Fibroblast of peridontal ligament (primary cell): ENCODE measurements at regions not wholly inside any gene's neighbourhood (a gene's known extent, or its start where the extent isn't known, plus 50 kb on each side); places are given as distances from the start of the nearest gene placed in this dataset.

ENCODE experiments used
- DNase-seq: peaks from one replicate; pipeline ENCODE4 v3.0.0-alpha.2; 2010; ENCODE audit errors: extremely low read depth

DNA sequence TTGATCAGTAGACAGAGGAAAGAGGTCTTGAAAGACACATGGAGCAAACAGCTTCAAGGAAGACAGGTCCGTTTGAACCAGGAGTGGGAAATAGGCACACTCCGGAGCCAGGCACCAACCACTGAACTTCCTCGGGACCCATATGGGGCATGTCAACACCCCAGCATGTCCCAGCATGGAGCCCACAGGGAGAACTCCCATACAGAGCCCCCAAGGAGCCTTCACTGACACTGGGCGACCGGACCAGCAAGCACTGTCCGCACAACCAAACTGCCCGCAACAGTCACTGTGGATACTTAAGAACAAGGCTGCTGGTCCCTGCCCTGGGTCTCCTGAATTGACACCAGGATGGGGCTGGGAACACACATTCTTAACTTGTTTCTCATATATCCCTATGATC is 286.2 kb upstream of the SALL3 start:
- DNase-seq, result no peak

DNA sequence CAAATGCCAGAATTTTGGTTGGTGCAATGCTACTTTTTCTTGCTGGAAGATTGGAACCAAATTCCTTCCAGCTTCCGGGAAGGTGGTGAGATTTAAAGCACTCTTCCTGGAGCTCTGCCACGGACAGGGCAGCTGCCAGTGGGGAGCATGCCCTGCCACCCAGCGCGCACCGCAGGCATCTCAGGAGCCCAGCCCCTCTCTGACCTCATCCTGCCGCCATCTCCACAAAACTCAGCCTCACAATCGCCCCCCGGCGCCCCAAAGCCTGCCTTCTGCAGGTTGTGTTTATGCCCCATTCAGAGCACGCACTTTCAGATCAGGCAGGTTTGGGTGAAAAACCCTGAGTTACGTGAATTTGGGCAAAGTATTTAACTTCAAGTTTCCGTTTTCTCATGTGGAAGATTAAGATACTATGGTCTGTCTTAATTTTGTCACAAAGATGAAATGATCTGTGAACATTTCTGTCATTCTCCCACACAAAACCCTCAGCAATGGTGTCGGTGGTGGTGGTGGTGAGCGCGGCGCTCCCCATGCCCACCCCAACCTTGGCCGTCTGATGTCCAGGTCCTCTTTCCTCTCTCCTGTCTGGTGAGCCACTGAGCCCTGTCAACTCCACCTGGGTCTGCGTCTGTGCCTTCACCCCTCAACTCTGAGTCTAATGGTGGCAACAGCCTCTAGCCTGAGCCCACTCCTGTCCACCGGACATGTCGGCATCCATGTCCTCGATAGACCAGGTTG is 282.8 kb upstream of the SALL3 start:
- DNase-seq, result no peak

DNA sequence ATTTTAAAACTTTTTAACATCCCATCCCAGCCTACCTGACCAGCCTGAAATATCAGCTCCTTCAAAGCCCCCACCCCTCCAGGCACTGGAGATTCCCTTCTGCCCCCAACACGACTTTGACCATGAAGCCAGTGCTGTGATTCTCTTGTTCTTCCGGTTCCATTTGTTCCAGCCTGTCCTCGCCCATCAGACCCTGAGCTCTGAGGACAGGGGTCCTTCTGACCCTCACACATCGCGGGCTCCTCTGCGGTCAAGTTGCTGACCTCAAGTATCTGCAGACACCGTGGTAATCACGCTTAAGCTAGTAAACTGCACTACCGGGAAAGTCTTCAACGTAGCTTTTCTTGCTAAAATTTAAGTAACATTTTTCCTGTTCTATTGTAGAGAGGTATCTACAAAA is 282.2 kb upstream of the SALL3 start:
- no peak for DNase-seq

DNA sequence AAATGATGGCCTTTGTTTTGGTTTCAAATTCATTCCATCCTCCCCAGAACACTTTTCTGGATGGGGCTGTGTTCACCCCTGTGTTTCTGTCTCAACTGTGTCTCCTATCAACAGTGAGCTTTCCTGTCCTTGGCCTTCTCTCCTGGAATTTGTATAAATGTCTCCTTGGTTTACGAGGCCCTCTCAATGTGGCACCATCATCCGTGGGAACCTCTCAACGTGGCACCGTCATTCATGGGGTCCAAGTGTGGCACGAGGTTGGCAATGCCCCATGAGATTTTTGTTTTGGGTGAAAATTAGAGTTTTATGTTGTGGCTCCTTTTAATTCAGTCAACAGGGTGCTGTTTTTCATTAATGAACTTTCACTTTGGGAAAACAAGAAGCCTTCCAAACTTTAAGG is 280.7 kb upstream of the SALL3 start:
- DNase-seq, result no peak

DNA sequence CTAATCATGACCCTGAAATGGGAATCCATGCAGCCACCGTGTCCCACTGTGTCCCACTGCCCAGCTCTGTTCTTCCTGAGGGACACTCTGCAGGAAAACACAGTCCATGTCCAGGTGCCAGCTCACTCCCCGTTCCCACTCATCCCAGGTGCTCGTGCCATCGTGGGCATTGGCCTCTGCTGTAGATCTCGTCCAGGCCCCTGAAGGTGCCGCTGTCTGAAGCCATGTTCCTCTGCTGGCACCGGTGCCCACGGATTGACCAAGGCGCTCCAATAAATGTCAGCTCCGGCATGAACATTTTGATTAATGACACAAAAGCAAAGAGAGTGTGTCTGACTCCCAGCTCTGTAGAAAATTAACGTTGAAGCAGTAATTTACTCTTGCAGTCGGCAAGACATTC is 280.1 kb upstream of the SALL3 start:
- DNase-seq, result no peak

DNA sequence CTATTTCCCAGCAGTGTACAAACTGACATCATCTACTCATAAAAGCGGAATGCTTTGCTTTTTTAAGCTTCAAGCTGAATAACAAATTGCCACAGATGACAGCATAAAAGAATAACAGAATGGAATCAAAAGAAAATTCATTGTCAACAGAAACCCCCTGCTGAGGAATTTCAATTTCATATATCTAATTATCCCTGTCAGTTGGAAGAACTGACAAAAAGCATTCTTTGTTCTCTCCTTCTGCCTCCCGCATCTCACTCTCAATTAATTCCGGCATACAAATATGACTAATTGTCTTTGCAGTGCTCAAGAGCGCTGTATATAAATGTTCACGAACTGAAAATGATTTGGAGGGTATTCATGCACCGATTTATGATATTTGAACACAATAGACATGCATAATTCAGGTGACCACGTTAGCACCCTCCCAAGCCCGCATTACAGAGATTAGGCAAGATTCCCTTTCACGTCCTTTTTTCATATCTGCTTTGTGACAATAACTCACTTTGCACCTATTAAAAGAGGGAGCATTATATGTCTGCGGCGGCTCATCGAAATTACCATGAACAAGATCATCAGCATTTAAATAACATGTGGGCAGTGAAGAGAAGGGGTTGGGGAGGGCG is 277.7 kb upstream of the SALL3 start:
- DNase-seq, result no peak

DNA sequence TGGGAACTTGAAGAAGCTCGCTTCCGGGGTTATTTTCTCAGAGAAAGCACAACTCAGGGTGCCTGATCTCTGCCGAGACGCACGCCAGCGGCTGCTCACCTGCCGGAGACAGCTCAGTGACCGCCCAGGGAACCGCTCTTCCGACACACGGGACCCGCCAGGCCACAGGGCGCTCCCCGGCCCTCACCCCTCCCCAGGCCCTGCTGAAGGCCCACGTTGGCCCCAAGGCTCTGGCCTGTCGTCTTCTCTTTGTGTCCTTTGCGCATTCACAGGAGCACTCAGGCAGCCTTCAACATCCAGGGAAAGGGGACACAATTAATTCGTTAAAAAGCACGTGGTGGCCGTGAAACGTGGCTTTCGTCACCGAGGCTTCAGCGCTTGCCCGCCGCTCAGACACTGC is 276.3 kb upstream of the SALL3 start:
- DNase-seq, result no peak

DNA sequence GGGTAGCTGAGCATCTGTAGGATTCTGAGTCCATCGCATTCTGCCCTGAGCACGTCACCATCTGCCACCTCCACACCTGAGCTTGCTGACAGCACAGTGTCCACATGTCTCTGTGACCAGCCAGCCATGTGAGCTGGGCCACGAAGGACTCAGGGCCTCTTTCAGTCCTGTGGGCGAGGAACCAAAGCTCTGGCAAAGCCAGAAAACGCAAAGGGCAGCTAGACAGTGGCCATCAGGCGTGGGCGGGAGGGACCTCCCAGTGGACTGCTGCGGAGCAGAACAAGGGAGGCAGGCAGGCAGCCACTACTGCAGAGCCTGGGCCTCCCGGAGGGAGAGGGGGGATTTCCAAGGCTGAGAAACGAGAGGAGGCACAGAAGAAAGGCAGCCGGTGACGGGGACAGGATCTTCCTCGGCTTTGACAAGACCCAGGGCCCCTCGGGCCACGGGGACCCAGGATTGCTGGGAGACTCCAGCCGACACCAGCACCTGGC is 274.6 kb upstream of the SALL3 start:
- no peak for DNase-seq

DNA sequence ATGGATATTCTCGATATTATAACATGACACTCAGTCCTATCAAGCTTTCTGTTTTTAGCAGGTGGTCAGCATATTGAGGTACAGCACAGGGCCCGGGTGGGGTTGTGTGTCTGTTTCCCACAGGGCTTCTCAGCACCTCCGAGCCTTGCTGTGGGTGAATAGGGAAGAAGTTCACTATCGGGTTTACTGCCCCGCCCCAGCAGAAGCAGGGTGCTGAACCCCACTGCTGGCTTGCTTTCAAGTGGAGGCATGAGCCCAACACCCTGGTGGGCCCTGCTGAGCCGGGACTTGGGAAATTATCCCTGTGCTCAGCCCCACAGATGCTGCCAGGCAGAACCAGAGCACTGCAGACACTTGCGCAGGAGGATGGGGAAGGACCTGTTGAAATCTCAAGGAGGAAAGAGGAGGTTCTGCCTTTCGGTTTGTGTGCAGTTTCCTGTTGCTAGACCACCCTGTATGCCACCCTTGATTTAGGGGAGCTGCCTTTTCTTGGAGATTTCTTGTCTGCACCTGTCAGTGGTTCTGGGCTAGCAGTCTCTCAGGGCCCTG is 270.3 kb upstream of the SALL3 start:
- DNase-seq, result no peak

DNA sequence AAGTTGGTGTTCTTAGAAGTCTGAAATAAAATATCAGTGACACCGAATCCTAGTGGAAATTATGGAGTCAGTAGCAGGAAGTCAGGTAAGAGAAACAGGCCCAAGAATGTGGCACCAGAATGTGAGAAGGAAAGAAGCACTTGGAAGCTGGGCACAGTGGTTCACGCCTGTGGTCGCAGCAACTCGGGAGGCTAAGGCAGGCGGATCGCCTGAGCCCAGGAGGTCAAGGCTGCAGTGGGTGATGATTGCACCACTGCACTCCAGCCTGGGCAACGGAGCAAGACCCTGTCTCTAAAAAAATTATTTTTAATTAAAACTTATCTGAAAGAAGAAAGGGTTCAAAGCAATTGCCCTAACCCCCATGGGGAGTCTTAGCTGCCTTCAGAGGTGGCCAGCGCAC is 268.3 kb upstream of the SALL3 start:
- DNase-seq, result no peak

DNA sequence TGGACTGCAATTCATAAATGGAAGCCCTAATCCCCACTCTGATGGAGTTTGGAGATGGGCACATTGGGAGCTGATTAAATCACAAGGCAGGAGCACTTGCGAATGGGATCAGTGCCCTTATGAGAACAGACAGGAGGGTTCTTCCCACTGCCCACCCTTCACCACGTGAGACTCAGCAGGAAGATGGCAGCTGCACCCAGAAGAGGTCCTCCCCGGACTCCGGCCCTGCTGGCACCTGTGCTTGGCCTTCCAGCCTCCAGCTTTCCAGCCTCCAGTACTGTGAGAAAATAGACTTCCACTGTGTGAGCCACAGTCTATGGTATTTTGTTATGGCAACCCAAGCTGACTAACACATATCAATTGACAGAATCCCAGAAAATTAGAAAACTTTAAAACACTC is 267.6 kb upstream of the SALL3 start:
- DNase-seq, result no peak

DNA sequence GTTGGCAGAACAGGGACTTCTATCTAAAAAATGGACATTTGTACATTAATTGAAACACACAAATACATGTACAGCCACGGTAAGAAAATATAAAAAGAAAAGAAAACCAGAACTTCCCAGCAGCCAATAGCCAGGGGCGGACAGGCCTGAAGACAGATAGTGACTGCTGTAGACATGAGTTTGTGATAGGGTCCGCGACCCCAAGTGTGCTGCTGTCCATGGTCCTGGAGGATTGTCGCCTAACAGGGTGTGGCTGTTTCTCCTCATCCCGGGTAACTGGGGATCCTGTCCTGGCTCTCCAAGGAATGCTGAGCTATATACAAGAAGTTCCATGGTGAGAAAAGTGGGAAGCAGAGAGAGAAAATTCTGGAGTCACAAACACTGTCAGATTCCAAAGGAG is 266.5 kb upstream of the SALL3 start:
- no peak for DNase-seq

DNA sequence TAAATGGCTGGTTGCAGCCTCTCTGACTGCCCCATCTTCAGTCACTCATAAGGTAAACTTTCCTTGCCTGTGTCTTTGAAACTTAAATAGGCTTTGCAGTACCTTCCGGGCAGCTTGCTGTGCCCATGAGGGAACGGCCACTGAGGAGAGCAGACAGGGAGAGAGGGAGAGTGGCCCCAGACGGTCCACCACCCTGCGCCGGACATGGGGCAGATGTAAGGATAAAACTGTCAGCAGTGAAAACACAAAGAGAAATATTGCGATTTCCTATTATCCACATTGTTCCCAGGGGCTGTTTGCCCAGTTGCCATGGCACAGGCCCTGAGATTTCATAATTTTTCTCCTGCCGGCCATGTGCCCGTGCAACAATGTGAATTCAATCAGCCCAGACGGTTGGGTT is 265.9 kb upstream of the SALL3 start:
- no peak for DNase-seq

DNA sequence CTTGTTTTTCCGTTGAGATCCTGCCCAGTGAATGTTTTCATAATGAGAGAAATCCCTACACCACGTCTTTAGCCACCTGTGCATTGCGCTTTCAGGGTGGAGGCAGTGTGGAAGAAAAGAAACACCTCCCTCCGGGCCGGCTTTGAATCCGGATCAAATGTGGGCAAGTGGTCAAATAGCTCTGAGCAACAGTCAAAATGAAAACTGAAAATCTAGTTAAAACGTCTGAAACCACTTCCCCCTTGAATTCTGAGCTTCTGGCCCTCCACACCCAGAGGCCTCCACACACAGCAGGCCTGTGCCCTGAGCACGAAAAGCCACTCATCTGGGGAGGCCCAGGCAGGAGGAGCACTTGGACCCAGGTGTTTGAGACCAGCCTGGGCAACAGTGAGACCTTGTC is 263.6 kb upstream of the SALL3 start:
- no peak for DNase-seq

DNA sequence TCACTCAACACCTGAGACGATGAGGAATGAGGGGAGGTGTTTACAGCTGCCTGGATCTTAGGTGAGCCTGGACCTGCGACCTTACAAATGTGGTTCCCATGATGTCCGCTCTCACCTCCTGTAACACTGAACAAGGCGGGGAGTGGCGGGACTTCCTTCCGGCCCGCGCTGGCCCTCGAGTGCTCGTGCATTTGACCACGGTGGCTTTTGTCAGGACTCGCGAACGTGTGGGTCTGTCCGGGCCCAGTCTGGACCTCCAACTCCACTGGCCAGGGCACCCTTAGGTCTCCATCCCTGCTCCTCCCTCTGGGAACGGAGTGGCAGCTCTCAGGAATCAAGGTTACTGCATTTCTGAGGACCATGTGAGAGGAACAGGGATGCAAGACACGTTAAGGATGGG is 263.0 kb upstream of the SALL3 start:
- no peak for DNase-seq

DNA sequence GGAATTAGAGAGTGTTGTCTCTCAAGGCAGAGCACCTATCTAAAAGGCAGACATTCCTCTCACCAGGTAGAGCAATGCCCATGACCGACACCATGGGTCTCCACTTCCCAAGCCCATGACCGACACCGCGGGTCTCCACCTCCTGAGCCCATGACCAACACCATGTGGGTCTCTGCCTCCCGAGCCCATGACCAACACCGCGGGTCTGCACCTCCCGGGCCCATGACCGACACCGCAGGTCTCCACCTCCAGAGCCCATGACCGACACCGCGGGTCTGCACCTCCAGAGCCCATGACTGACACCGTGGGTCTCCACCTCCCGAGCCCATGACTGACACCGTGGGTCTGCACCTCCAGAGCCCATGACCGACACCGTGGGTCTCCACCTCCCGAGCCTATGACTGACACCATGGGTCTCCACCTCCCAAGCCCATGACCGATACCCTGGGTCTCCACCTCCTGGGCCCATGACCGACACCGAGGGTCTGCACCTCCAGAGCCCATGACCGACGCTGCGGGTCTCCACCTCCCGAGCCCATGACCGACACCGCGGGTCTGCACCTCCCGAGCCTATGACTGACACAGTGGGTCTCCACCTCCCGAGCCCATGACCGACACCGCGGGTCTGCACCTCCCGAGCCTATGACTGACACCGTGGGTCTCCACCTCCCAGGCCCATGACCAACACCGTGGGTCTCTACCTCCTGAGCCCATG is 262.4 kb upstream of the SALL3 start:
- DNase-seq, result no peak

DNA sequence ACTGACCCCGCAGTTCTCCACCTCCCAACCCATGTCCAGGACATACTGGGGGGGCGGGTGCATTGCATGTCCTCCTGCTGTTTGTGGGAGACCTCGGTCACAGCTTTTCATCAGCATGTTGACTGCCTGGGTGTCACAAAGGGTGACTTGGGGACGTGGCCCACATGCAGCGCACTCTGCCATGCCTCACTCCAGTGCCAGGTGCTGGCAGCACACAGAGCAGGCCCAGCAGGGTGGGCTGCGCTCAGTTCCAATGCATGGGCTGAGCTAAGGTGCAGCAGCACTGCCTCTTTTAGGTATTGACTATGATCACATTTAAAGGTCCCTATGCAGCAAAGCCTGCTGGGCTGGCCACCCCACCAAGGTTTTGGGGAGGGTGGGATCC is 261.9 kb upstream of the SALL3 start:
- DNase-seq, result no peak

DNA sequence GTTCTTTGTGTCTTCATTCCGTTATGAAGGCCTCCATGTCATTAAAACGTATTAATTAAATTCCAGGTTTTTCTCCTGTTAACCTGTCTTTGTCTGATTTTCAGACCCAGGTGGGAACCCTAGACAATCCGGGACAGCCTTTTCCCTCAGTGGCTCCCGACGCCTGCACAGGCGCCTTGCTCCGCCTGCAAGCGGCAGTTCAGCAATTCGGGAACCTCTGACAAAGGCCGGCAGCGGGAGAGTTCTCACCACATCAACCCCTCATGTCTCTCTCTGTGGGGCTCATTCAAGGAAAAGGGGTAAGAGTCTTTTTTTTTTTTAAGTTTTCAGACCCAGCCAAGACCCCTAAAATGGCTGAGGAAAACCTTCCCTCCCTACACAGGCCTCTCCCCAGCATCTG is 259.8 kb upstream of the SALL3 start:
- no peak for DNase-seq

DNA sequence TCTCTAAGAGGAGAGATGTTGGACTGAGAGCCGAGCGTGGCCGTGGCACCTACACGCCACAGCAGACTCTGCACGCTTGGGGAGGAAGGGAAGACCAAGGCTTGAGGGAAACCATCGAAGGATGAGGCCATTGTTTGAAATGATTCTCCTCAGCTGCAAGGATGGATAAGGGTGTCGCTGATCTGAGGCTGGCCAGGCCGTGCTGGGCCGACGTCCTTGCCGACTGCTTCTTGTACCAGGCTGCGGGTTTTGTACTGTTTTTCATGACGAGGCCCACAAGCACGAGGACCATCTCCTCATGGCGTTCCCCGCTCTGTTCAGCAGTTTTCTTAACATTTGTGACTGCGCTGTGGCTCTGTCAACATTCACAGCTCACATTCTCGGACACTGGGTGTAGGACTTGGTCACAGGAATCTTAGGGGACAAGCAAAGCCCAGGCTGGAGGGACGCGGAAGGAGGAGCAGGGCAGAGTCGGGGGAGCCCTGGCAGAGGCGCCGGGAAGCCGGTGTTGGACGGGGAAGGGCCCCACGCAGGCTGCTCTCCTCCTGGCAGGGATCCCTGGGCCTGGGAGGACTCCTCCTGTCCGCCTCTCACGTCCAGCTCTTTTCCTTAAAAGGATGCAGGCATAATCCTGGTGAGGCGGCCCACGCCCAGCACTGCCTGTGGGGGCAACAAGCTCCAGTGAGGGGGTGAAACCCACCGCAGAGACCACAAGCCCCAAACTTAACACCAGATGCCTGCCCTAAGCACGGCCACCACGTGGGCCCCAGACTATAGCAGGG is 259.0 kb upstream of the SALL3 start:
- no peak for DNase-seq

DNA sequence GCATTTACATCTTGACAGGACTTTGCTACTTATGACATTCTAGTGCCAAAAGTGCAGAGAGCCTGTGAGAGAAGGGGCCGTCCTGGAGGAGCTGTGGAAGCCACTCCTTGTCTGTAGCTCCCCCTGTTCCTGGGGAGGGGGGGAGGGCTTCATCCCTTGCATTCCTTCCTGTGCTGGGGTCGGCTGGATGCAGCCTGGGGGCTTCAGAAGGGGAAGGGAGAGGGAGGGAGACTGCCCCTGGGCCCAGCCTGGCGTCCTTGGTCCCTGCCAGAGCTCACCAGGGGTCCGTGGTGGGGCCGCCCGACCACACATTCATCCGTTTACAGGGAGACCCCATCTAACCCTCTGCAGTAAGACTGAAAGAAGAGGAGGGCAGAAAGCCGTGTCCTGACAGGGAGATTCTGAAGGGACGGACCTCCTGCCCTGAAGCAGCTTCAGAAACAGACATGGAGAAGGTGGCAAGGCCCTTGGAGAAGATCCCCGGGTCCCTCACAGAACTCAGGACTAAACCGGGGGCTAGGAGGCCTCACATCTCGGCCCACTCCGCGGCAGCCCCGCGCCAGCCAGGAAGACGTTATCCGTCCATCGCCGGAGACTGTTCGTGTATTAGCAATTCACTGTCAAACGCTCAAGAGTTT is 258.3 kb upstream of the SALL3 start:
- DNase-seq, result no peak

DNA sequence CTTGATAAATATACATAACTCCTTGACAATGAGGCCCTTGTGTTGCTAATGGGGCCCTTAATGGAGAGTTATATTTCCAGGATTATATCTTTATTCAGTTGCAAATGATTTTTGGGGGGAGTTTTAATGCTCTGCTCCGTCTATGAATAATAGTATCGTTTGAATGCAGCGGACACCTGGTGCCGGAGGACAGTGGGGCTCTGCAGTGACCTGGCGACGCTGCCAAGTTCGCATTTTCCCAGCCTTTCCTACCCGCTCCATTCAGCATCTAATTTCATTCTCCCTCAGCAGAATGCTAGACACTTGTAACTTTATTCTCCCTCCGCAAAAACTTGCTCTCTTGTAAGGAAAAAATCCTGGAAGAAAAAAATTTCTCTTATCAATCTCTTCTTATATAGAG is 257.6 kb upstream of the SALL3 start:
- DNase-seq, result no peak

DNA sequence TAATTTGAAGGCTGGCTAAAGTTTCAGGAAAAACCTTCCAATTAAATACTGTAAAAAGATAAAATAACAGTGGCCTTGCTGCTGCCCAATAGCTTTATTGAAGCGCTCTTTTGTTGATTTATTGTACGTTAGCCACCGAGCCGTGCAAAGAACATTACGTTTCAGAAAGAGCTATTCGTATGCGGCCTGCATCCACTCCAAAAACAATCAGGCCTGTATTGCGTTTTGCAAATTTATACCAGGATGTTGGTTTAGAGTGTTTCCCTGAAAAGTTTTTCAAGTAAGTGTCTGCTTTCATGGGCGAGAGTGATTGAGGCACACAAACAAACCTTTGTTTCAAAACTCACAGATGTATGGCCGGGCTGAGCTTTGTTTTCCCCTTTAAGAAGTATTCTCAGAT is 257.2 kb upstream of the SALL3 start:
- DNase-seq, result no peak
